ENCODE measurements at regions not wholly inside any gene's neighbourhood (a gene's known extent, or its start where the extent isn't known, plus 50 kb on each side); places are given as distances from the start of the nearest gene placed in this dataset.

DNA sequence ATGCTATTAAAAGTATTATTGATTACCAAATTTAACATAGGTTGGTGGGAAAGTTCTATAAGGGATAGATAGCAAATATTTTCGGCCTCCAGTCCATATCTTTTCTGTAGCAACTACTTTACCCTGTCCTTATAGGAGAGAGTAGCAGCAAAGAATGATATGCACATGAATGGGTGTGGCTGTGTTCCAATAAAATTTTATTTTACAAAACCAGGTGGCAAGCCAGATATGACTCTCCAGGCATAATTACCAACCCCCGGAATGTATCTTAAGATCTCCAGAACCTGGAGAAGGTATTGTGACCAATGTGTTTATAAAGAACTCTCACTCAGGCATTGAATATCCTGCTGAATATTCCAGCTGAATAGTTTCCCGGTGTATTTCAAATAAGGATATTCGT is 1461.2 kb downstream of the MAT2B start:
- intact Hi-C loops (cut with micrococcal nuclease) = no loop called here
- no peaks in the 10 kb centered on the region for H3K27me3 Mint-ChIP-seq
- Histone ChIP-seq H3K27me3 (replicated peaks in 1 of 4; ENCODE audit: control extremely low read depth in 1 of 4, control insufficient read depth in 3 of 4, insufficient read depth in 4 of 4, low read length in 3 of 4) (no peaks in the 10 kb centered on the region), H3K79me2 (ENCODE audit: control insufficient read depth, insufficient read depth, low read length) (no peaks in the 10 kb centered on the region), H3K36me3 (replicated peaks in 1 of 2; ENCODE audit: control extremely low read depth in 1 of 2, control insufficient read depth in 1 of 2, extremely low read depth in 1 of 2, insufficient read depth in 2 of 2, low read length in 1 of 2) (no peaks in the 10 kb centered on the region), H3K27ac (ENCODE audit: low read length in 2 of 2) (no peak overlapping the region), H2AFZ (ENCODE audit: insufficient read depth, low read depth, low read length, poor library complexity, severe bottlenecking) (no peak overlapping the region), H3K4me3 (ENCODE audit: control extremely low read depth in 1 of 5, extremely low read depth in 1 of 5, insufficient read depth in 1 of 5, low read depth in 2 of 5, low read length in 4 of 5) (no peak overlapping the region), H4K20me1 (ENCODE audit: control insufficient read depth, insufficient read depth, low read length, poor library complexity, severe bottlenecking) (no peaks in the 10 kb centered on the region), H3K9ac (ENCODE audit: low read length) (no peak overlapping the region), H3K4me1 (ENCODE audit: control insufficient read depth in 2 of 2, insufficient read depth in 2 of 2, low read length in 2 of 2) (no peaks in the 10 kb centered on the region), H3K9me3 (ENCODE audit: control extremely low read depth in 1 of 3, control insufficient read depth in 2 of 3, insufficient read depth in 1 of 3, low read length in 2 of 3) (no peaks in the 10 kb centered on the region), H3K4me2 (replicated peaks; ENCODE audit: low read depth, low read length, poor library complexity, severe bottlenecking) (no peak overlapping the region)
- DNase-seq (no peak), ATAC-seq (ENCODE audit: low read depth) (no peak)
- no peaks in the 10 kb centered on the region for H3K9me3 Mint-ChIP-seq (ENCODE audit: insufficient read depth)
- H3K4me1 Mint-ChIP-seq = no peaks in the 10 kb centered on the region
- TF ChIP-seq, protein P1, sequence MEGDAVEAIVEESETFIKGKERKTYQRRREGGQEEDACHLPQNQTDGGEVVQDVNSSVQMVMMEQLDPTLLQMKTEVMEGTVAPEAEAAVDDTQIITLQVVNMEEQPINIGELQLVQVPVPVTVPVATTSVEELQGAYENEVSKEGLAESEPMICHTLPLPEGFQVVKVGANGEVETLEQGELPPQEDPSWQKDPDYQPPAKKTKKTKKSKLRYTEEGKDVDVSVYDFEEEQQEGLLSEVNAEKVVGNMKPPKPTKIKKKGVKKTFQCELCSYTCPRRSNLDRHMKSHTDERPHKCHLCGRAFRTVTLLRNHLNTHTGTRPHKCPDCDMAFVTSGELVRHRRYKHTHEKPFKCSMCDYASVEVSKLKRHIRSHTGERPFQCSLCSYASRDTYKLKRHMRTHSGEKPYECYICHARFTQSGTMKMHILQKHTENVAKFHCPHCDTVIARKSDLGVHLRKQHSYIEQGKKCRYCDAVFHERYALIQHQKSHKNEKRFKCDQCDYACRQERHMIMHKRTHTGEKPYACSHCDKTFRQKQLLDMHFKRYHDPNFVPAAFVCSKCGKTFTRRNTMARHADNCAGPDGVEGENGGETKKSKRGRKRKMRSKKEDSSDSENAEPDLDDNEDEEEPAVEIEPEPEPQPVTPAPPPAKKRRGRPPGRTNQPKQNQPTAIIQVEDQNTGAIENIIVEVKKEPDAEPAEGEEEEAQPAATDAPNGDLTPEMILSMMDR (IDR thresholded peaks at IDR 0.05) = no peak
- TF ChIP-seq EZH2 (IDR thresholded peaks at IDR 0.05; ENCODE audit: borderline replicate concordance, insufficient read depth, low read depth, low read length, poor library complexity, severe bottlenecking) = no peak
- POLR2A ChIA-PET = no interaction called here
- H3K27ac Mint-ChIP-seq = no peak overlapping the region
- CTCF ChIA-PET = no interaction called here
- no CpG with 5 or more reads among the region's 4 CpGs for WGBS (ENCODE audit: insufficient coverage)
- H3K4me3 Mint-ChIP-seq = no peak overlapping the region

DNA sequence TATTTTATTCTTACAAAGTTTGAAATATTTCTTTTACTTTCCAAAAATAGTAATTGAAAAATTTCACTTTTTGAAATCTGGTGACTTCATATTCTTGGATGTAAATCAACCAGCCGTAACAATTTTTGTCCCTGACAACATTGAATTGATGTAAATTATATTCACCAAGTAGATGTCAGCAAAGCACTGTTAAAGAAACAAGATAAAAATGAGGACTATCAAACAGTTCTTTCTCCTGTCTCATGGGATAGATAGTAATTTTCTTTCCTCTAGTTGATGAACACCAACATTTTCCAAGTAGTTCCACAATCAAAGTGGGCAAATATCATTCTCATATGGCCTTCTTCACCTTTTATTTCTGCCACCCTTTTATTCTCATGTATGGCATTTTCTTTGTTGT is 1461.9 kb downstream of the MAT2B start:
- ChIA-PET CTCF (no interaction called here), POLR2A (no interaction called here)
- Histone ChIP-seq H3K79me2 (ENCODE audit: control insufficient read depth, insufficient read depth, low read length) (no peaks in the 10 kb centered on the region), H3K27ac (ENCODE audit: low read length in 2 of 2) (no peak overlapping the region), H2AFZ (ENCODE audit: insufficient read depth, low read depth, low read length, poor library complexity, severe bottlenecking) (no peak overlapping the region), H3K9ac (ENCODE audit: low read length) (no peak overlapping the region), H3K36me3 (replicated peaks in 1 of 2; ENCODE audit: control extremely low read depth in 1 of 2, control insufficient read depth in 1 of 2, extremely low read depth in 1 of 2, insufficient read depth in 2 of 2, low read length in 1 of 2) (no peaks in the 10 kb centered on the region), H3K9me3 (ENCODE audit: control extremely low read depth in 1 of 3, control insufficient read depth in 2 of 3, insufficient read depth in 1 of 3, low read length in 2 of 3) (no peaks in the 10 kb centered on the region), H3K4me3 (ENCODE audit: control extremely low read depth in 1 of 5, extremely low read depth in 1 of 5, insufficient read depth in 1 of 5, low read depth in 2 of 5, low read length in 4 of 5) (no peak overlapping the region), H3K27me3 (replicated peaks in 1 of 4; ENCODE audit: control extremely low read depth in 1 of 4, control insufficient read depth in 3 of 4, insufficient read depth in 4 of 4, low read length in 3 of 4) (no peaks in the 10 kb centered on the region), H3K4me2 (replicated peaks; ENCODE audit: low read depth, low read length, poor library complexity, severe bottlenecking) (no peak overlapping the region), H3K4me1 (ENCODE audit: control insufficient read depth in 2 of 2, insufficient read depth in 2 of 2, low read length in 2 of 2) (no peaks in the 10 kb centered on the region), H4K20me1 (ENCODE audit: control insufficient read depth, insufficient read depth, low read length, poor library complexity, severe bottlenecking) (no peaks in the 10 kb centered on the region)
- TF ChIP-seq, protein P1 (IDR thresholded peaks at IDR 0.05) = no peak
- no peak for TF ChIP-seq EZH2 (IDR thresholded peaks at IDR 0.05; ENCODE audit: borderline replicate concordance, insufficient read depth, low read depth, low read length, poor library complexity, severe bottlenecking)
- Mint-ChIP-seq H3K4me3 (no peak overlapping the region), H3K9me3 (ENCODE audit: insufficient read depth) (no peaks in the 10 kb centered on the region), H3K4me1 (no peaks in the 10 kb centered on the region), H3K27ac (no peak overlapping the region), H3K27me3 (no peaks in the 10 kb centered on the region)
- no CpG with 5 or more reads among the region's 1 CpG for WGBS (ENCODE audit: insufficient coverage)
- DNase-seq (no peak), ATAC-seq (ENCODE audit: low read depth) (no peak)
- intact Hi-C loops (cut with micrococcal nuclease) = no loop called here
